ENCODE measurements at regions not wholly inside any gene's neighbourhood (a gene's known extent, or its start where the extent isn't known, plus 50 kb on each side); places are given as distances from the start of the nearest gene placed in this dataset.

- no peak overlapping the region for H3K27ac ChIP-seq
- no peak for DNase-seq (ENCODE audit: low spot score)
- TF ChIP-seq CTCF (conservative IDR thresholded peaks at IDR 0.05; ENCODE audit: low read depth), result no peak
- ChIA-PET POLR2A (ENCODE audit: low non-redundant PET) (no interaction called here), CTCF (interaction anchor here (0.7 to 1.8 kb wide), 3 partner anchors 12 to 284 kb away, joined by 5 to 6 read pairs (median 5); no protein-coding TSS in a partner anchor)
Measured at GRCh38 chr16:87074641-87075318, 242.4 kb downstream of the C16orf95 start.

- no peak overlapping the region for H3K27ac ChIP-seq
- CTCF ChIA-PET, result interaction anchor here (0.8 to 1.8 kb wide), 2 partner anchors 13 to 284 kb away, joined by 5 read pairs; no protein-coding TSS in a partner anchor
- POLR2A ChIA-PET (ENCODE audit: low non-redundant PET), result no interaction called here
- no peak for DNase-seq (ENCODE audit: low spot score)
- no peak for TF ChIP-seq CTCF (conservative IDR thresholded peaks at IDR 0.05; ENCODE audit: low read depth)
Measured at GRCh38 chr16:87075319-87075860, 241.8 kb downstream of the C16orf95 start.

GRCh38 chr16:87076331-87076949, 240.8 kb downstream of the C16orf95 start:
- no peak for TF ChIP-seq CTCF (conservative IDR thresholded peaks at IDR 0.05; ENCODE audit: low read depth)
- H3K27ac ChIP-seq, result no peak overlapping the region
- CTCF ChIA-PET, result interaction anchor here (0.6 to 1.6 kb wide), 5 partner anchors 17 to 314 kb away, joined by 3 to 4 read pairs (median 3); no protein-coding TSS in a partner anchor
- POLR2A ChIA-PET (ENCODE audit: low non-redundant PET), result no interaction called here
- DNase-seq (ENCODE audit: low spot score), result no peak

- TF ChIP-seq CTCF (conservative IDR thresholded peaks at IDR 0.05; ENCODE audit: low read depth), result peak; percentile 57
- CTCF ChIA-PET, result interaction anchor here (0.6 to 1.6 kb wide), 10 partner anchors 15 to 565 kb away, joined by 3 to 5 read pairs (median 4); no protein-coding TSS in a partner anchor
- POLR2A ChIA-PET (ENCODE audit: low non-redundant PET), result no interaction called here
- H3K27ac ChIP-seq, result no peak overlapping the region
- peak; percentile 30 for DNase-seq (ENCODE audit: low spot score)
Measured at GRCh38 chr16:87076950-87077749, 240.0 kb downstream of the C16orf95 start.

GRCh38 chr16:87077750-87078127, 239.5 kb downstream of the C16orf95 start:
- CTCF ChIA-PET, result interaction anchor here (0.6 to 1.6 kb wide), 8 partner anchors 15 to 162 kb away, joined by 3 to 6 read pairs (median 4); no protein-coding TSS in a partner anchor
- POLR2A ChIA-PET (ENCODE audit: low non-redundant PET), result no interaction called here
- TF ChIP-seq CTCF (conservative IDR thresholded peaks at IDR 0.05; ENCODE audit: low read depth), result no peak
- H3K27ac ChIP-seq, result no peak overlapping the region
- no peak for DNase-seq (ENCODE audit: low spot score)

All from RWPE1 (cell line).